Trophoblast cell (in vitro differentiated cells and primary cell): ENCODE measurements at regions not wholly inside any gene's neighbourhood (a gene's known extent, or its start where the extent isn't known, plus 50 kb on each side); places are given as distances from the start of the nearest gene placed in this dataset.

Source experiments
- DNase-seq, 2 donors: peaks; one replicate each; pipeline ENCODE4 v3.0.0-alpha.2; 2016
- H2AFZ ChIP-seq: 2 replicates; pipeline ENCODE4 v1.6.1; 2013; ENCODE audit warnings: low read length, moderate library complexity, mild to moderate bottlenecking; ENCODE audit not compliant: insufficient read depth, poor library complexity
- H2AK5ac ChIP-seq: 2 replicates; pipeline ENCODE4 v1.6.1; 2013; ENCODE audit warnings: mild to moderate bottlenecking, low read length
- H2BK120ac ChIP-seq: 2 replicates; pipeline ENCODE4 v1.6.1; 2013; ENCODE audit warnings: low read length, mild to moderate bottlenecking, moderate library complexity; ENCODE audit not compliant: insufficient read depth, poor library complexity
- H2BK12ac ChIP-seq: 2 replicates; pipeline ENCODE4 v1.6.1; 2013; ENCODE audit warnings: mild to moderate bottlenecking, low read length, moderate library complexity
- H2BK5ac ChIP-seq: 2 replicates; pipeline ENCODE4 v1.6.1; 2013; ENCODE audit warnings: low read length, low read depth, moderate library complexity, mild to moderate bottlenecking; ENCODE audit not compliant: poor library complexity
- H3K14ac ChIP-seq: 2 replicates; pipeline ENCODE4 v1.6.1; 2013; ENCODE audit warnings: mild to moderate bottlenecking, low read length
- H3K18ac ChIP-seq: 2 replicates; pipeline ENCODE4 v1.6.1; 2013; ENCODE audit warnings: mild to moderate bottlenecking, low read length
- H3K23ac ChIP-seq: 2 replicates; pipeline ENCODE4 v1.6.1; 2013; ENCODE audit warnings: low read length
- H3K27ac ChIP-seq: 2 replicates; pipeline ENCODE4 v1.5.1; 2013; ENCODE audit warnings: low read depth, mild to moderate bottlenecking, inconsistent platforms, low read length, moderate library complexity
- H3K27me3 ChIP-seq: 2 replicates; pipeline ENCODE4 v1.6.1; 2013; ENCODE audit warnings: inconsistent platforms, mild to moderate bottlenecking, low read length, moderate library complexity; ENCODE audit not compliant: insufficient read depth
- H3K36me3 ChIP-seq, 2 experiments: 1 replicate in 1 of 2; 2 replicates in 1 of 2; pipeline ENCODE4 v1.6.1; 2013; ENCODE audit warnings: low read length in 2 of 2, mild to moderate bottlenecking in 2 of 2, moderate library complexity in 1 of 2; ENCODE audit not compliant: insufficient read depth in 2 of 2, control insufficient read depth in 1 of 2
- H3K4ac ChIP-seq: 2 replicates; pipeline ENCODE4 v1.6.1; 2013; ENCODE audit warnings: low read depth, mild to moderate bottlenecking, low read length, moderate library complexity
- H3K4me1 ChIP-seq, 2 experiments: 1 replicate in 1 of 2; 2 replicates in 1 of 2; pipeline ENCODE4 v1.6.1; 2013; ENCODE audit warnings: low read length in 2 of 2, mild to moderate bottlenecking in 2 of 2, moderate library complexity in 1 of 2; ENCODE audit not compliant: insufficient read depth in 2 of 2, control insufficient read depth in 1 of 2
- H3K4me2 ChIP-seq: 2 replicates; pipeline ENCODE4 v1.6.1; 2013; ENCODE audit warnings: inconsistent platforms, mild to moderate bottlenecking, low read length, moderate library complexity
- H3K4me3 ChIP-seq: 2 replicates; pipeline ENCODE4 v1.5.1; 2013; ENCODE audit warnings: mild to moderate bottlenecking, low read depth, low read length, inconsistent platforms
- H3K79me1 ChIP-seq: one replicate; pipeline ENCODE4 v1.6.1; 2013; ENCODE audit warnings: low read length
- H3K79me2 ChIP-seq: 2 replicates; pipeline ENCODE4 v1.6.1; 2013; ENCODE audit warnings: low read length, mild to moderate bottlenecking; ENCODE audit not compliant: control insufficient read depth, insufficient read depth, poor library complexity
- H3K9ac ChIP-seq: 2 replicates; pipeline ENCODE4 v1.6.1; 2013; ENCODE audit warnings: mild to moderate bottlenecking, low read length
- H3K9me3 ChIP-seq: 2 replicates; pipeline ENCODE4 v1.6.1; 2013; ENCODE audit warnings: low read depth, mild to moderate bottlenecking, control low read depth, inconsistent platforms, low read length; ENCODE audit not compliant: insufficient read depth
- H4K12ac ChIP-seq: 2 replicates; pipeline ENCODE4 v1.6.1; 2013; ENCODE audit warnings: low read depth, mild to moderate bottlenecking, low read length, moderate library complexity
- H4K8ac ChIP-seq: 2 replicates; pipeline ENCODE4 v1.6.1; 2013; ENCODE audit warnings: low read depth, mild to moderate bottlenecking, low read length, moderate library complexity
- H4K91ac ChIP-seq: one replicate; pipeline ENCODE4 v1.6.1; 2013; ENCODE audit warnings: low read depth, mild to moderate bottlenecking, low read length, moderate library complexity
- WGBS: extraction: QIAGEN DNeasy Blood & Tissue Kit; methylation state at CpG from one replicate; pipeline ENCODE4 v1.1.7; 2013; ENCODE audit warnings: missing lambda C conversion rate; ENCODE audit not compliant: insufficient read length, insufficient coverage; ENCODE audit errors: extremely low coverage; 5-methylcytosine and 5-hydroxymethylcytosine counted together

GRCh38 chr19:27746691-27747380 is 1466.1 kb downstream of the UQCRFS1 start:
- no peak overlapping the region for H2AK5ac ChIP-seq
- no peak overlapping the region for H3K4me2 ChIP-seq
- no CpG with 5 or more reads among the region's 28 CpGs for whole genome bisulfite sequencing

GRCh38 chr19:27745978-27746542 is 1466.9 kb downstream of the UQCRFS1 start:
- H2BK12ac ChIP-seq, result no peak overlapping the region
- no peak overlapping the region for H3K23ac ChIP-seq
- DNase-seq, result no peak

More at GRCh38 chr19:27746691-27747380, 1466.1 kb downstream of the UQCRFS1 start:
- Histone ChIP-seq H3K27ac (no peak overlapping the region), H4K12ac (no peak overlapping the region), H3K4me3 (peak overlapping the region; percentile 33), H3K23ac (no peak overlapping the region), H3K18ac (no peak overlapping the region), H2BK5ac (no peak overlapping the region), H4K8ac (no peak overlapping the region), H3K4ac (no peak overlapping the region), H3K9me3 (peaks cover 4% of the 10 kb centered on the region), H2AFZ (no peak overlapping the region), H3K79me1 (no peaks in the 10 kb centered on the region), H3K4me1 (no peaks in the 10 kb centered on the region), H3K14ac (no peak overlapping the region), H2BK12ac (no peak overlapping the region), H3K79me2 (no peaks in the 10 kb centered on the region), H4K91ac (no peak overlapping the region), H3K36me3 (no peaks in the 10 kb centered on the region), H3K27me3 (no peaks in the 10 kb centered on the region), H2BK120ac (no peak overlapping the region), H3K9ac (no peak overlapping the region)
- peak in 1 of 2 donors; percentile 9 for DNase-seq

GRCh38 chr19:27744926-27745768 is 1467.8 kb downstream of the UQCRFS1 start:
- Histone ChIP-seq H3K4me2 (no peak overlapping the region), H3K79me1 (no peaks in the 10 kb centered on the region), H3K9me3 (peaks cover 6% of the 10 kb centered on the region), H2BK12ac (no peak overlapping the region), H2BK120ac (no peak overlapping the region), H4K12ac (no peak overlapping the region), H3K18ac (no peak overlapping the region), H4K8ac (no peak overlapping the region), H3K4ac (no peak overlapping the region), H2BK5ac (no peak overlapping the region), H4K91ac (no peak overlapping the region), H3K36me3 (no peaks in the 10 kb centered on the region), H3K27me3 (no peaks in the 10 kb centered on the region), H3K4me1 (no peaks in the 10 kb centered on the region), H3K79me2 (no peaks in the 10 kb centered on the region), H2AFZ (no peak overlapping the region), H2AK5ac (no peak overlapping the region), H3K14ac (no peak overlapping the region), H3K9ac (no peak overlapping the region), H3K23ac (no peak overlapping the region), H3K27ac (no peak overlapping the region), H3K4me3 (no peak overlapping the region)
- no CpG with 5 or more reads among the region's 10 CpGs for WGBS
- no peak for DNase-seq

More at GRCh38 chr19:27745978-27746542, 1466.9 kb downstream of the UQCRFS1 start:
- Histone ChIP-seq H3K18ac (no peak overlapping the region), H4K12ac (no peak overlapping the region), H3K4me1 (no peaks in the 10 kb centered on the region), H4K91ac (no peak overlapping the region), H3K27me3 (no peaks in the 10 kb centered on the region), H3K79me2 (no peaks in the 10 kb centered on the region), H4K8ac (no peak overlapping the region), H3K4ac (no peak overlapping the region), H3K14ac (no peak overlapping the region), H2AK5ac (no peak overlapping the region), H2BK5ac (no peak overlapping the region), H3K79me1 (no peaks in the 10 kb centered on the region), H3K4me2 (no peak overlapping the region), H3K27ac (no peak overlapping the region), H3K4me3 (no peak overlapping the region), H3K9me3 (peaks cover 4% of the 10 kb centered on the region), H2AFZ (no peak overlapping the region), H2BK120ac (no peak overlapping the region), H3K36me3 (no peaks in the 10 kb centered on the region), H3K9ac (peak overlapping the region; percentile 17)
- WGBS, result no CpG with 5 or more reads among the region's 11 CpGs

GRCh38 chr19:27742041-27742440 is 1470.9 kb downstream of the UQCRFS1 start:
- Histone ChIP-seq H3K4ac (no peak overlapping the region), H3K79me1 (no peaks in the 10 kb centered on the region), H4K8ac (no peak overlapping the region), H2BK5ac (no peak overlapping the region), H3K36me3 (no peaks in the 10 kb centered on the region), H3K4me1 (no peaks in the 10 kb centered on the region), H2BK12ac (no peak overlapping the region), H4K91ac (no peak overlapping the region), H3K79me2 (no peaks in the 10 kb centered on the region), H2BK120ac (no peak overlapping the region), H3K14ac (no peak overlapping the region), H2AK5ac (no peak overlapping the region), H3K27me3 (no peaks in the 10 kb centered on the region), H3K9ac (no peak overlapping the region), H3K4me3 (no peak overlapping the region), H4K12ac (no peak overlapping the region), H3K4me2 (no peak overlapping the region), H2AFZ (no peak overlapping the region), H3K9me3 (peaks cover 6% of the 10 kb centered on the region), H3K23ac (no peak overlapping the region), H3K27ac (no peak overlapping the region), H3K18ac (no peak overlapping the region)
- no peak for DNase-seq
- no CpG with 5 or more reads among the region's 3 CpGs for WGBS
